Breast epithelium (tissue), 3 donors: ENCODE measurements at regions not wholly inside any gene's neighbourhood (a gene's known extent, or its start where the extent isn't known, plus 50 kb on each side); places are given as distances from the start of the nearest gene placed in this dataset.
"Not testable (repeated sequence)": the region's sequence is repeated elsewhere in the genome, so short reads cannot be mapped to it uniquely, and the experiment has no call there.

ENCODE experiments used
- CTCF ChIP-seq, 3 donors: fragments of 450-650 bp; IDR thresholded peaks; one replicate each; pipeline ENCODE4 v1.5.1; 2016 to 2017; ENCODE audit warnings: antibody characterized with exemption in 3 of 3, mild to moderate bottlenecking in 3 of 3, moderate library complexity in 3 of 3
- POLR2A ChIP-seq: fragments of 450-650 bp; IDR thresholded peaks from one replicate; pipeline ENCODE4 v1.6.1; 2016; ENCODE audit warnings: antibody characterized with exemption, mild to moderate bottlenecking, moderate library complexity
- POLR2AphosphoS5 ChIP-seq, 3 donors: sonication (generic); formaldehyde crosslinking; IDR thresholded peaks; one replicate each; pipeline ENCODE4 v1.6.1; 2017; ENCODE audit warnings: antibody characterized with exemption in 3 of 3

GRCh38 chr17:51429938-51430337 is 169.6 kb downstream of the UTP18 start:
- TF ChIP-seq CTCF (IDR thresholded peaks at IDR 0.05); POLR2A; POLR2AphosphoS5 (IDR thresholded peaks at IDR 0.05): not testable (repeated sequence)
